NB4 (cell line): ENCODE measurements at regions not wholly inside any gene's neighbourhood (a gene's known extent, or its start where the extent isn't known, plus 50 kb on each side); places are given as distances from the start of the nearest gene placed in this dataset.

Source experiments
- CTCF ChIP-seq: IDR thresholded peaks from one replicate; pipeline ENCODE4 v1.5.1; 2012; ENCODE audit warnings: low read depth, low read length
- MAX ChIP-seq: IDR thresholded peaks from 2 replicates; pipeline ENCODE4 v1.6.1; 2011; ENCODE audit warnings: low read depth, low read length
- MYC ChIP-seq: IDR thresholded peaks from 2 replicates; pipeline ENCODE4 v1.6.1; 2011; ENCODE audit warnings: low read depth, low read length
- POLR2A ChIP-seq: IDR thresholded peaks from 2 replicates; pipeline ENCODE4 v1.6.1; 2011; ENCODE audit warnings: mild to moderate bottlenecking; ENCODE audit not compliant: insufficient read length; ENCODE audit errors: extremely low read depth

- no peak for TF ChIP-seq POLR2A
- TF ChIP-seq CTCF: no peak
- TF ChIP-seq MAX: no peak
- TF ChIP-seq MYC: no peak
Measured at GRCh38 chr12:13580206-13580605, 383.7 kb downstream of the EMP1 start.
